GM23338 (cell line): ENCODE measurements at regions not wholly inside any gene's neighbourhood (a gene's known extent, or its start where the extent isn't known, plus 50 kb on each side); places are given as distances from the start of the nearest gene placed in this dataset.

Experiments
- ATAC-seq: fragments of 200-7000 bp; cut with Tn5 transposase; 3 replicates; pipeline ENCODE4 v1.9.1; 2020
- DNase-seq: peaks from one replicate; pipeline ENCODE4 v3.0.0-alpha.2; 2015; ENCODE audit warnings: low spot score
- H2AFZ ChIP-seq: fragments of 200-600 bp; sonication (generic); 2 replicates; pipeline ENCODE4 v1.8.0; 2016; ENCODE audit warnings: antibody characterized with exemption, mild to moderate bottlenecking, moderate library complexity
- H3F3A ChIP-seq: fragments of 200-600 bp; sonication (generic); replicated peaks from 2 replicates; pipeline ENCODE4 v1.8.0; 2017; ENCODE audit warnings: antibody characterized with exemption, mixed run types, low read depth
- H3K27ac ChIP-seq: fragments of 200-600 bp; sonication (generic); 2 replicates; pipeline ENCODE4 v1.6.1; 2016; ENCODE audit warnings: low read depth
- H3K27me3 ChIP-seq: fragments of 200-600 bp; sonication (generic); 2 replicates; pipeline ENCODE4 v1.8.0; 2016; ENCODE audit warnings: mild to moderate bottlenecking, mixed run types, moderate library complexity; ENCODE audit not compliant: insufficient read depth
- H3K36me3 ChIP-seq: fragments of 200-600 bp; sonication (generic); 2 replicates; pipeline ENCODE4 v1.8.0; 2016; ENCODE audit warnings: mild to moderate bottlenecking; ENCODE audit not compliant: insufficient read depth
- H3K4me1 ChIP-seq: fragments of 200-600 bp; sonication (generic); 2 replicates; pipeline ENCODE4 v1.8.0; 2016; ENCODE audit warnings: mild to moderate bottlenecking, moderate library complexity; ENCODE audit not compliant: insufficient read depth
- H3K4me2 ChIP-seq: fragments of 200-600 bp; sonication (generic); 2 replicates; pipeline ENCODE4 v1.7.1; 2017; ENCODE audit warnings: mixed run types
- H3K4me3 ChIP-seq: fragments of 200-600 bp; sonication (generic); 2 replicates; pipeline ENCODE4 v1.6.1; 2016; ENCODE audit warnings: mixed run types
- H3K79me2 ChIP-seq: fragments of 200-600 bp; sonication (generic); replicated peaks from 2 replicates; pipeline ENCODE4 v1.8.0; 2017; ENCODE audit warnings: mild to moderate bottlenecking; ENCODE audit not compliant: insufficient read depth
- H3K9me2 ChIP-seq: fragments of 200-600 bp; sonication (generic); 2 replicates; pipeline ENCODE4 v1.8.0; 2017; ENCODE audit not compliant: insufficient read depth
- H4K20me1 ChIP-seq: fragments of 200-600 bp; sonication (generic); replicated peaks from 2 replicates; pipeline ENCODE4 v1.8.0; 2017; ENCODE audit warnings: mild to moderate bottlenecking; ENCODE audit not compliant: insufficient read depth
- H3K27ac Mint-ChIP-seq: 2 replicates; pipeline ENCODE4 v1.8.0; 2020; ENCODE audit warnings: inconsistent platforms, mild to moderate bottlenecking, moderate library complexity, mixed read lengths
- H3K27me3 Mint-ChIP-seq: 3 replicates; pipeline ENCODE4 v1.8.0; 2022; ENCODE audit warnings: low read depth, mild to moderate bottlenecking, moderate library complexity, mixed read lengths, inconsistent platforms; ENCODE audit not compliant: insufficient read depth, poor library complexity
- H3K36me3 Mint-ChIP-seq: 3 replicates; pipeline ENCODE4 v1.8.0; 2021; ENCODE audit warnings: low read depth, mild to moderate bottlenecking, inconsistent platforms, moderate library complexity, mixed read lengths
- H3K4me1 Mint-ChIP-seq: 3 replicates; pipeline ENCODE4 v1.8.0; 2020; ENCODE audit warnings: mild to moderate bottlenecking, inconsistent platforms, mixed read lengths
- H3K4me3 Mint-ChIP-seq: 3 replicates; pipeline ENCODE4 v1.8.0; 2021; ENCODE audit warnings: moderate library complexity, mild to moderate bottlenecking, inconsistent platforms, mixed read lengths
- H3K9me3 Mint-ChIP-seq: 3 replicates; pipeline ENCODE4 v1.8.0; 2020; ENCODE audit warnings: moderate library complexity, mild to moderate bottlenecking, inconsistent platforms, mixed read lengths
- CREB1 ChIP-seq: fragments of 250-450 bp; sonication (Bioruptor Pico); IDR thresholded peaks from 2 replicates; pipeline ENCODE4 v1.5.0; 2020; ENCODE audit warnings: low read depth, mild to moderate bottlenecking, moderate library complexity
- EZH2phosphoT487 ChIP-seq: fragments of 200-600 bp; sonication (generic); IDR thresholded peaks from one replicate; pipeline ENCODE4 v1.8.1; 2018; ENCODE audit warnings: antibody characterized with exemption; ENCODE audit not compliant: unreplicated experiment
- NANOG ChIP-seq: IDR thresholded peaks from 2 replicates; pipeline ENCODE4 v1.6.1; 2016; ENCODE audit warnings: antibody characterized with exemption, borderline replicate concordance
- POLR2AphosphoS5 ChIP-seq: IDR thresholded peaks from 2 replicates; pipeline ENCODE4 v1.6.1; 2016; ENCODE audit warnings: antibody characterized with exemption, low read depth
- ZNF114 ChIP-seq: fragments of 250-450 bp; sonication (Bioruptor Pico); IDR thresholded peaks from 2 replicates; pipeline ENCODE4 v1.5.0; 2020; ENCODE audit warnings: mild to moderate bottlenecking, moderate library complexity
- ZNF331 ChIP-seq: fragments of 250-450 bp; sonication (Bioruptor Pico); IDR thresholded peaks from 2 replicates; pipeline ENCODE4 v1.5.0; 2020; ENCODE audit warnings: low read depth, mild to moderate bottlenecking, moderate library complexity
- TF ChIP-seq, protein P1 (sequence below): IDR thresholded peaks from 2 replicates; pipeline ENCODE4 v1.6.1; 2016; ENCODE audit warnings: antibody characterized with exemption
- TF ChIP-seq, protein P2 (sequence below): fragments of 250-450 bp; sonication (Bioruptor Pico); IDR thresholded peaks from 2 replicates; pipeline ENCODE4 v1.5.0; 2020; ENCODE audit warnings: mild to moderate bottlenecking, moderate library complexity

DNA sequence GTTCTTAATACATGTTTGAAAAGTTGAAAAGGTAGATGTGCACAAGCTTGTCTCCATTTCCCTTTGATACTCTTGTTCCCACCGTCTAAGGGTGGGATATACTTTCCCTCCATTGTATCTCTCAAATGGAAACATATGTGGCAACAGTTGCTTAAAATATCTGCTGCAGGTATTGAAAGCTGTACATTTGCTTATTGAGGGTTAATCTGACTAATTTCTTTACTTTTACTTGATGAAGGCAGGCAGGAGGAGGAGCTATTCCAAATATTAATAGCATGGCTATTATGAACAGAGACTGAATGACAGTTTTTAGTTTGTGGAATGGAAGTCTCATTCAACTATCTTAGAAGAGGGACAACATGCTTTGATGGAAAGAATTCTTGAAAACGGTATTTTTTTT, 103.8 kb downstream of the SLC10A2 start (continued):
- TF ChIP-seq, protein P1, sequence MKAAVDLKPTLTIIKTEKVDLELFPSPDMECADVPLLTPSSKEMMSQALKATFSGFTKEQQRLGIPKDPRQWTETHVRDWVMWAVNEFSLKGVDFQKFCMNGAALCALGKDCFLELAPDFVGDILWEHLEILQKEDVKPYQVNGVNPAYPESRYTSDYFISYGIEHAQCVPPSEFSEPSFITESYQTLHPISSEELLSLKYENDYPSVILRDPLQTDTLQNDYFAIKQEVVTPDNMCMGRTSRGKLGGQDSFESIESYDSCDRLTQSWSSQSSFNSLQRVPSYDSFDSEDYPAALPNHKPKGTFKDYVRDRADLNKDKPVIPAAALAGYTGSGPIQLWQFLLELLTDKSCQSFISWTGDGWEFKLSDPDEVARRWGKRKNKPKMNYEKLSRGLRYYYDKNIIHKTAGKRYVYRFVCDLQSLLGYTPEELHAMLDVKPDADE = no peak
- no peak for TF ChIP-seq POLR2AphosphoS5
- TF ChIP-seq CREB1 (CRISPR knock-in tag) = no peak
- TF ChIP-seq, protein P2, sequence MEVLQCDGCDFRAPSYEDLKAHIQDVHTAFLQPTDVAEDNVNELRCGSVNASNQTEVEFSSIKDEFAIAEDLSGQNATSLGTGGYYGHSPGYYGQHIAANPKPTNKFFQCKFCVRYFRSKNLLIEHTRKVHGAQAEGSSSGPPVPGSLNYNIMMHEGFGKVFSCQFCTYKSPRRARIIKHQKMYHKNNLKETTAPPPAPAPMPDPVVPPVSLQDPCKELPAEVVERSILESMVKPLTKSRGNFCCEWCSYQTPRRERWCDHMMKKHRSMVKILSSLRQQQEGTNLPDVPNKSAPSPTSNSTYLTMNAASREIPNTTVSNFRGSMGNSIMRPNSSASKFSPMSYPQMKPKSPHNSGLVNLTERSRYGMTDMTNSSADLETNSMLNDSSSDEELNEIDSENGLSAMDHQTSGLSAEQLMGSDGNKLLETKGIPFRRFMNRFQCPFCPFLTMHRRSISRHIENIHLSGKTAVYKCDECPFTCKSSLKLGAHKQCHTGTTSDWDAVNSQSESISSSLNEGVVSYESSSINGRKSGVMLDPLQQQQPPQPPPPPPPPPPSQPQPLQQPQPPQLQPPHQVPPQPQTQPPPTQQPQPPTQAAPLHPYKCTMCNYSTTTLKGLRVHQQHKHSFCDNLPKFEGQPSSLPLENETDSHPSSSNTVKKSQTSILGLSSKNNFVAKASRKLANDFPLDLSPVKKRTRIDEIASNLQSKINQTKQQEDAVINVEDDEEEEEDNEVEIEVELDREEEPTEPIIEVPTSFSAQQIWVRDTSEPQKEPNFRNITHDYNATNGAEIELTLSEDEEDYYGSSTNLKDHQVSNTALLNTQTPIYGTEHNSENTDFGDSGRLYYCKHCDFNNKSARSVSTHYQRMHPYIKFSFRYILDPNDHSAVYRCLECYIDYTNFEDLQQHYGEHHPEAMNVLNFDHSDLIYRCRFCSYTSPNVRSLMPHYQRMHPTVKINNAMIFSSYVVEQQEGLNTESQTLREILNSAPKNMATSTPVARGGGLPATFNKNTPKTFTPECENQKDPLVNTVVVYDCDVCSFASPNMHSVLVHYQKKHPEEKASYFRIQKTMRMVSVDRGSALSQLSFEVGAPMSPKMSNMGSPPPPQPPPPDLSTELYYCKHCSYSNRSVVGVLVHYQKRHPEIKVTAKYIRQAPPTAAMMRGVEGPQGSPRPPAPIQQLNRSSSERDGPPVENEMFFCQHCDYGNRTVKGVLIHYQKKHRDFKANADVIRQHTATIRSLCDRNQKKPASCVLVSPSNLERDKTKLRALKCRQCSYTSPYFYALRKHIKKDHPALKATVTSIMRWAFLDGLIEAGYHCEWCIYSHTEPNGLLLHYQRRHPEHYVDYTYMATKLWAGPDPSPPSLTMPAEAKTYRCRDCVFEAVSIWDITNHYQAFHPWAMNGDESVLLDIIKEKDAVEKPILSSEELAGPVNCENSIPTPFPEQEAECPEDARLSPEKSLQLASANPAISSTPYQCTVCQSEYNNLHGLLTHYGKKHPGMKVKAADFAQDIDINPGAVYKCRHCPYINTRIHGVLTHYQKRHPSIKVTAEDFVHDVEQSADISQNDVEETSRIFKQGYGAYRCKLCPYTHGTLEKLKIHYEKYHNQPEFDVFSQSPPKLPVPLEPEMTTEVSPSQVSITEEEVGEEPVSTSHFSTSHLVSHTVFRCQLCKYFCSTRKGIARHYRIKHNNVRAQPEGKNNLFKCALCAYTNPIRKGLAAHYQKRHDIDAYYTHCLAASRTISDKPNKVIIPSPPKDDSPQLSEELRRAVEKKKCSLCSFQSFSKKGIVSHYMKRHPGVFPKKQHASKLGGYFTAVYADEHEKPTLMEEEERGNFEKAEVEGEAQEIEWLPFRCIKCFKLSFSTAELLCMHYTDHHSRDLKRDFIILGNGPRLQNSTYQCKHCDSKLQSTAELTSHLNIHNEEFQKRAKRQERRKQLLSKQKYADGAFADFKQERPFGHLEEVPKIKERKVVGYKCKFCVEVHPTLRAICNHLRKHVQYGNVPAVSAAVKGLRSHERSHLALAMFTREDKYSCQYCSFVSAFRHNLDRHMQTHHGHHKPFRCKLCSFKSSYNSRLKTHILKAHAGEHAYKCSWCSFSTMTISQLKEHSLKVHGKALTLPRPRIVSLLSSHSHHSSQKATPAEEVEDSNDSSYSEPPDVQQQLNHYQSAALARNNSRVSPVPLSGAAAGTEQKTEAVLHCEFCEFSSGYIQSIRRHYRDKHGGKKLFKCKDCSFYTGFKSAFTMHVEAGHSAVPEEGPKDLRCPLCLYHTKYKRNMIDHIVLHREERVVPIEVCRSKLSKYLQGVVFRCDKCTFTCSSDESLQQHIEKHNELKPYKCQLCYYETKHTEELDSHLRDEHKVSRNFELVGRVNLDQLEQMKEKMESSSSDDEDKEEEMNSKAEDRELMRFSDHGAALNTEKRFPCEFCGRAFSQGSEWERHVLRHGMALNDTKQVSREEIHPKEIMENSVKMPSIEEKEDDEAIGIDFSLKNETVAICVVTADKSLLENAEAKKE (CRISPR knock-in tag) = no peak
- TF ChIP-seq EZH2phosphoT487 = no peak

DNA sequence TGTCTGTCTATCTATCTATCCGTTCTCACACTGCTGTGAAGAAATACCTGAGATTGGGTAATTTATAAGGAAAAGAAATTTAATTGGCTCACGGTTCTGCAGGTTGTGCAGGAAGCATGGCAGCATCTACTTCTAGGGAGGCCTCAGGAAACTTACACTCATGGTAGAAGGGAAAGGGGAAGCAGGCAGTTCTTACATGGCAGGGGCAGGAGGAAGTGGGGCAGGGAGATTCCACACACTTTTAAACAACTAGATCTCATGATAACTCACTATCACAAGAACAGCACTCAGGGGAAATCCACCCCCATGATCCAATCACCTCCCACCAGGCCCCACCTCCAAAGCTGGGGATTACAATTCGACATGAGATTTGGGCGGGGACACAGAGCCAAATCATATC, 105.3 kb downstream of the SLC10A2 start:
- no peak overlapping the region for H3K27ac Mint-ChIP-seq
- no peak for ATAC-seq
- DNase-seq = no peak
- no peak overlapping the region for H2AFZ ChIP-seq
- H3K27ac ChIP-seq = no peak overlapping the region
- no peak overlapping the region for H3K4me3 ChIP-seq
- H3K9me3 Mint-ChIP-seq = no peaks in the 10 kb centered on the region; the same call in 2 of the 3 replicates
- H3K4me1 Mint-ChIP-seq = no peaks in the 10 kb centered on the region
- H3K36me3 ChIP-seq = no peaks in the 10 kb centered on the region
- no peaks in the 10 kb centered on the region for H3K36me3 Mint-ChIP-seq
- no peaks in the 10 kb centered on the region for H3F3A ChIP-seq
- H3K79me2 ChIP-seq = no peaks in the 10 kb centered on the region
- no peaks in the 10 kb centered on the region for H4K20me1 ChIP-seq
- no peak overlapping the region for H3K4me2 ChIP-seq
- no peaks in the 10 kb centered on the region for H3K4me1 ChIP-seq
- peaks cover 5% of the 10 kb centered on the region; the same call in 1 of the 2 replicates for H3K9me2 ChIP-seq
- H3K27me3 Mint-ChIP-seq = no peaks in the 10 kb centered on the region
- H3K27me3 ChIP-seq = no peaks in the 10 kb centered on the region
- H3K4me3 Mint-ChIP-seq = no peak overlapping the region
- TF ChIP-seq POLR2AphosphoS5 = no peak
- TF ChIP-seq NANOG = no peak
- no peak for TF ChIP-seq ZNF331 (CRISPR knock-in tag)
- no peak for TF ChIP-seq ZNF114 (CRISPR knock-in tag)
- TF ChIP-seq, protein P1 = no peak
- TF ChIP-seq, protein P2 (CRISPR knock-in tag) = no peak
